Renal cortical epithelial cell (primary cell): ENCODE measurements at regions not wholly inside any gene's neighbourhood (a gene's known extent, or its start where the extent isn't known, plus 50 kb on each side); places are given as distances from the start of the nearest gene placed in this dataset.
A peak's percentile ranks its signal among the peaks of the same experiment; 100 is the strongest.

Experiments used
- DNase-seq: peaks from one replicate; pipeline ENCODE4 v3.0.0-alpha.2; 2011; ENCODE audit warnings: low read depth

DNA sequence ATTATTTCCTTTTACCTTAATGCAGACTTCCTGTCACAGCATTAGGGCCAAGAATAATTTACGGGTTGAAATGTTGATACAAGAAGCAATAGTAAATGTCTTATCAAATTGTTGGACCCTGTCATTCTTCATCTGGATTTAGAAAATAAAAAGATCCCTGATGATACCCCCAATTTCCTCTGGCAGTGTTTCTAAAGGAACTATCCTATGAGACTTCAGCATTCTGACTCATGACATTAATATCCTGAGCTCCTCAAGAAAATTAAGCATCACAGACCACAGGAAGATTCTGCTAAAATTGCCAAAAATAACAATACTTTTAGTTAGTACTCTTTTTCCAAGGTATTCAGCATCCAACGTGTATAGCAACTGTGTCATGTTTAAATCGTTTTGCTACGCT is 490.5 kb upstream of the ANKRD30A start:
- no peak for DNase-seq

DNA sequence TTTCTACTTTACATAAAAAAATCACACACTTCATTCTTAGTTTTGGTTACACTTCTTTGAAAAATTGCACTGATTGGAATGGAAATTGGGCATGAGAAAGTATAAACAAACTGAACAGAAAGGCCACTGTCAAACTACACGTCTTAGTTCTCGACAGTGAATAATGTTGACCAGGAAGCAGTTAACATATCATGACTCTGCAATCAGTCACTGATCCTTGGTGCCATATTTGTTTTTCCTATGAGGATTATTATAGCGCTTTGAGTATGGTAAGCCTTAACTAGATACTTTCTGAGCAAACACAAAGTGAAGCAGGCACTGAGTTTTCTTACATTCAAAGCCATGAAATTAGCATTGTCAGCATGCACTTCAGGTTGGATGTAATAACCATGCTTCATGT is 495.1 kb upstream of the ANKRD30A start:
- DNase-seq: no peak

DNA sequence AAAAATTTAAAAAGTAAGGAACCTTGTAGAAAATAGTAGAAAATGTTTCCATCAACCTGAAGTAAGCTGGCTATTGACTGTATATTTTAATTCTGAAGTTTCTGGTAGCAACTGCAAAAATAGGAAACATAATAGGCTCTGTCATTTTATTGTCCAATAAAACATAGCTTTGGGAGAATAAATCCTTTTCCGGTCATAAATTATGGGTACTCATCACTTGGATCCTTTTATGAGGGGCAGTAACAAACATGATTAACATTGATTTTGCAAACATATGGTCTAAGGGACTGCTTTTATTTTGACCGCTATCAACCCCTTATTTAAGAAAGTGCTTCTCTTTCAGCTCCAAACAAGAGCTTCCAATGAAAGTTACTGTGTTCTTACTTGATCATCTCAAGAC is 495.9 kb upstream of the ANKRD30A start:
- DNase-seq: no peak

DNA sequence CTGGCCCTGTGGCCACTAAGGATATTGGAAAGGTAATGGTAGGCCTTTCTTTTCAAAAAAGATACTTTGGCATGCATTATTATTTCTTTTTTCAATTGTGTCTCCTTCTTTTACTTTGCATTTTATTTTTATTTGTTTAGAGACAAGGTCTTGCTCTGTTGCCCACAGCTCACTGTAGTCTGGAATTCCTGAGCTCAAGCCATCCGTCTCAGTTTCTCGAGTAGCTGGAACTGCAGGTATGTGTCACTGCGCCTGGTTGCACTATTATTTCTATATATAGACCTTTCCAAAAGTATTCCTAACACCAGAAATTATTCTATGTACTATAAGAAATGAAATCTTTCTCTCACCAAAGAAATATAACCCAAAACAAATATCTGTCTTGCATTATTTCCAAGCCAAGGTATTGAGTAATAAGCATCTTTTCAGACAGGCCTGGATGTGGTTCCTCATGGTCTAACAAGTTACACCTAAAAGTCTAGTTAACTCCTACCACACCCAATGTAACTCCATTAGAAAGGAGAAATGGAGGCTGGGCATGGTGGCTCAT is 500.8 kb upstream of the ANKRD30A start:
- peak; percentile 83 for DNase-seq

DNA sequence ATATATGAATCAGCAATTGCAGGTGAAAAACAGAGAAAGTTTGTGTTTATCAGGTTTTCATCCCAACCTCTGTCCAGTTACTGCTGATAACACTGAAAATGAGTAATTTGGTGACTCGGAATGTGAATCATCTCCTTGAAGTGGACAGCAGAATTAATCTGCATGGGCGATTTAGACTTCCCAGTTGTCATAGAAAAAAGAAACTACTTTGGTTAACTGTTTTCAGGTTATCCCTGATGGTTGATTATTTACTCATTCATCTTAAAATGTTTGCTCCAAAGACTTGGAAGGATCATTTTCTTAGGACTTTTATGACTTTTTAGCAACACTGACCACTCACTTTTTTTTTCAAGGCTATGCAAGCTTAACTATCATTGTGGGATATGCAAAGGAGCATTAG is 504.1 kb upstream of the ANKRD30A start:
- DNase-seq: peak; percentile 87

DNA sequence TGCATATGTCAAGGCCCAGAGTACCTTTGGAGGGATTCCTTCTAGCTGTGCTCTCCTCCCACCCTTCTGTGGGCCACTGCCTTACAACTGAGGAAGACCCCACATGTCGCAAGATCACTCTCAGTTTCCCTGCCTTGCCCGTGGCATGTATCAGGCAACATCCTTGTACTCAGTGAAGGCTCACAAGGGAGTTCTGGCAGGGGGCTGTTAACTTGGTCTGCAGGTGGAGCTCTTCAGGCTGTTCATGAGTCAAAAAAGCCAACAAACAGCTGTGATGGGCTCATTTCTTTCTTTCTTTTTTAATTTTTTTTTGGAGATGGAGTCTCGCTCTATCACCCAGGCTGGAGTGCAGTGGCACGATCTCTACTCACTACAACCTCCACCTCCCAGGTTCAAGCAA is 513.0 kb upstream of the ANKRD30A start:
- DNase-seq: no peak

DNA sequence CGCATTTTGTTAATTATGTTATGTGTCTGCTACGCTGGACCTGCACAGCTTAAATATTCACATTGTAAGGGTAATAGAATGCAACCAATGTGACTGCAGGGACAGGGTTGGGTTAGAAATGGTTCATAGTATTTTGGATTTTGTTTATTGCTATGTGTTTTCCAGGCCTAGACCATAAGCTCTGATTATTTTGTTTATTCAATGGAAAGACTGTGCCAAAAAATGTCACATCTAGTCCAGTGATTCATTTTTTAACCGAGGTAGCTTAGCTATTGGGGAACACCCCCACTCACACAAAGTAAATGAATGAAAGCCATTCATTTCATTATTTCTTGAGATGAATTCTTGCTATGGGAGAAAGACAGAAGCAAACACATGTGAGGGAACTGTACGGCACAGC is 516.5 kb upstream of the ANKRD30A start:
- DNase-seq: peak; percentile 3

DNA sequence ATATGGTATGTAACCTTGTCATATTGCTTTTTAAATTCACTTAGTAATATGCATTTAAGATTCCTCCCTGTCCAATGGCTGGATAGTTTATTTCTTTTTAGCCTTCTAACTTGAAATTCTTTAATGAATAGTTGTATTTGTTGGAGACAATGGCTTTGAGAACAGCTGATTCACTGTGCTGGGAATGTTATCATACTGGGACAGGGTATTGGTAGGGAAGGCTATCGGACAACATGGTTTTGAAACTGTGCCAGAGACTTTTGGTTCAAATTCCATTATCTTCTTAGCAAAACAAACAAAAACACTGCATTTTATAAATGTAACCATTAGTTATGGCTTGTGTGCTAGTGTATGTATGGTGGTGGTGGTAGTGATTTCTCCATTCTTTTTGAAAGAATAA is 517.1 kb upstream of the ANKRD30A start:
- peak; percentile 30 for DNase-seq

DNA sequence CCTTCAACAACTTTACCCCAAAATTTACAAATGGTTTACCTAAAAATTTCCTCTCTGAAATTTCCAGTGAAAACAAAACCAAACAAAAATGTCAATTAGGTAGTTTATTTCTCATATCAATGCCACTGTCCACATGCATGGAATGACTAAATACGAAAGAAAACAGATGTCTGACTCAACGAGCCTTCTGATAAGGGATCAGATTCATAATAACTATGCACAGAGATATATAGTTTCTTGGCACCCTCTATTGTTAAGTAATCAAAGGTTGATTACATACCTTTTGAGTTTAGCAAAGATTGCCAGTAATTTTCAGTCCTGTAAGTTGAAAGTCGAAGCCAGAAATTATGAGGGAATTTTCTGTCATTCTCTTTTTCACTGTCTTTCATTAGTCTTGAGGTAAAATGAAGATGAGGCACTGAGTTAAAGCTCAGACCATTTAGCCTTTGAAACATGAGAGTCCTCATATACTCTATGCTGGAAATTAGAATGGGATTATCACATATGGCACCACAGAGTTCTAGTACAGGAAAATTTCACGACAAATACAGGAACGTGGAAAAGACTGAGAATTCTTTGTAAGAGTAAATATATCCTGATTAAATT is 519.1 kb upstream of the ANKRD30A start:
- DNase-seq: no peak

DNA sequence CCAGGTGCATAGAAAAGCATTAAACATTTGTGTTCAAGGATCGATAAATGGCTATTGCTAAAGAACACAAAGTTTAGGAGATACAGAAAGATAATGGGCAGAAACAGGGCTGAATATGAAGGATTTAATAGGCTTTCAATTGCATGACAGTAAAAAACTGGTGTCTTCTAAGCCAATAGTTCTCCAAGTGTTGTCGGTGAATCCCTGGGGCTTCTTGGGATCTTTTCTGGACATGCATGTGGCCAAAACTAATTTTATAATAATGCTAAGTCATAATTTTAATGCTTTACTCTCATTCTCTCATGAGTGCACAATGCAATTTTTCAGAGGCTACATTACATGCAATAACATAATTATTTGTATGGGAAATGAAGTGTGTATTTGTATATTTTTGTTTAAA is 521.1 kb upstream of the ANKRD30A start:
- no peak for DNase-seq

DNA sequence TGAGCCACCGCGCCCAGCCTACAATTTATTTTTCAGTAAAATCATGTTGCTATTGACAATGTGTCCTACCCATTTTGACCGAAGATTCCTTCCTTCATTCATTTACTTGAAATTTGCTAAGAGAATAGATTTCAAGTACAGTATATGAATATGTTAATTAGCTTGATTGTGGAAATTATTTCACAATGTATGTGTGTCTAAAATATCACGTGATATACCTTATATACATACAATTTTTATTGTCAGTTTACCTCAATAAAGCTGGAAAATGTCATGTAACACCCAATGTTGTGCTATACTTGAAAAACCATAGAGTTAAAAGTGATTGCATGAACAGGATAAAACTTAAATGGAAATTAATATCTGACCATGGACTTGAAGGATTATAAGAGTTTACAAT is 521.7 kb upstream of the ANKRD30A start:
- no peak for DNase-seq

DNA sequence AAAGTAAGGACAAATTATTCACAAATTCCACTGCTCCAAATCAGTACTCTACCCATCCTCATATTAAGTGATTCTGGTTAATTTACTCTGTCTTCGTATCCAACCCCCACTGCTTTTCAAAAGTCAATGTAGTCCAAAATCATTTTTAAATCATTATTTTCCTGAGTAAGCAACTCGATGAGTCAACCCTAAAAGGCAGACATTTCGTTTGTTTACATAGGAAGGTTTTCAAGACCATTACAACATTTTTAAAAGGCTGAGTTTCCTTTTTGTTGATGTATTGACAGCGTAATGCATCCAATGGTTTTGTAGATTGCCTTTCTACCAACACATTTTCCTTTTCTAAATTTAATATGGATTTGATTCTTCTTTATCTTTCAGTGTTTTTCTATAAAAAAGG is 523.0 kb upstream of the ANKRD30A start:
- peak; percentile 69 for DNase-seq

DNA sequence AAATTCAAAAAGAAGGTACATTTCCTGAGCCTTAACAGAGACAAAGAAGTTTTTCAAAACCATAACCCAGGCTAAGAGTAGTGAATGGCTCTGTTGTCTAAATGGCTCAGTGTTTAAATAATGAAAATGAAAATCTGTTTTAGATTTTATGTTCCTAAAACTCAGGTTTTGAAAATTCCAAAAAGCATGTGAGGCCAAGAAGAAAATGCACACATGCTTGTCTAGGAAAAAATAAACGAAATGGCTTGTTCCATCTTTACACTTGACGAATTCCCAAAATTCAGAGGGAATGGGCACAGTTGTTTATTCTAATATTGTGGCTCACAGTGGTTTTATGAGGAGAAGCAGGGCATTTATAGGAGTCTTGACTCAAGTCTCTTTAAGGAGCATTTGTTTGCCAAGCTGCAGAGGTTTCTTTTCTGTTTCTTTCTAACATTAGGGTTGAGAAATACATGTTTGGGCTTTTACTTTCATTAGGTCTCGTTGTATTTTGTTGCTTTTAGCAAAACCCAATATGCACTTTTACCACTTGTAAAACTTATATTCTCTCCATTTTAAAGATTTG is 527.6 kb upstream of the ANKRD30A start:
- no peak for DNase-seq

DNA sequence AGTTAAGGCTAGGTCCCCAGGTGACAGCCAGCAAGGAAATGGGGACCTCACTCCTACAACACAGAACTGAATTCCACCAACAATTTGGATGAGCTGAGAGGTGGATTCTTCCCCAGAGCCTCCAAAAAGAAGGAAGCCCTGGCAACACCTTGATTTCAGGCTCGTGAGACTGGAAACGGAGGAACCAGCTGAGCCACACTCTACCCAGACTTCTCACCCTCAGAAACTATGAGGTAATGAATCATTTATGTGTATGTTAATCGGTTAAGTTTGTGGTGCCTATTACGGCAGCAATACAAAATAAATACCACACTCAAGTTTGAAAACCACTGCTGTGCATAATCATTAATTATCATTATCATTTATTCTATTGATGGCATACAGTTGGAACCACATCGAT is 532.4 kb upstream of the ANKRD30A start:
- DNase-seq: no peak

DNA sequence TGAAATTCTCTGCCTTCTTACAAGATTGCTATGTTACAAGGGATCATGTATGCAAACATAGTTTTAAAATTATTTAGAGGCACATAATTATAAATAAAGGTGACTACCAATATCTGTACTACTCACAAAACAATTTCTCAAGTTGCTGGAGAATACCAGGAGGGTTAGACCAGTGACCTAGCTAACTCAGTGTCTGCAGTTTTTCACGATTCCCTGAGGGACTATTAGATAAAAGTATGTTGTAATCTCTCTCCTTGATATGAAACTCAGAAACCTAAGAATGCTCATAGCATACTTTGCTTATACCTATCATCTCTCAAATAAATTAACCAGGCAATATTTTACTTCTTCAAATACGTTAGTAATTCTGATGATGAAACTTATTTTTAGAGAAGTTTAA is 534.0 kb upstream of the ANKRD30A start:
- no peak for DNase-seq

DNA sequence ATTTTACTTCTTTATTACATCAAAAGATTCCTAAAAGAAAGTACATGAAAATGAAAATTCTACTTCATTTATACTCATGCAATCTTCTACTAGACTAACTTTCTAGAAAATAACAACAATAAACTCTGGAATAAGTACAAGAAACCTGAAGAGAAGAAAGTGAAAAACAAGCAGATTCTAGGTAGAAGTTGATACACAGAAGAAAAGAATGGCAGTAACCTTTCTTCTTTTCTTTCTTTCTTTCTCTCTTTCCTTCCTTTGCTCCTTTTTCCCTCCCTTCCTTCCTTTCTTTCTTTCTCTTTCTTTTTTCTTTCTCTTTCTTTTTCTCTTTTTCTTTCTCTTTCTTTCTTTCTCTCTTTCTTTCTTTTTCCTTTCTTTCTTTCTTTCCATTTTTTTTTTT is 541.7 kb upstream of the ANKRD30A start:
- DNase-seq: no peak

DNA sequence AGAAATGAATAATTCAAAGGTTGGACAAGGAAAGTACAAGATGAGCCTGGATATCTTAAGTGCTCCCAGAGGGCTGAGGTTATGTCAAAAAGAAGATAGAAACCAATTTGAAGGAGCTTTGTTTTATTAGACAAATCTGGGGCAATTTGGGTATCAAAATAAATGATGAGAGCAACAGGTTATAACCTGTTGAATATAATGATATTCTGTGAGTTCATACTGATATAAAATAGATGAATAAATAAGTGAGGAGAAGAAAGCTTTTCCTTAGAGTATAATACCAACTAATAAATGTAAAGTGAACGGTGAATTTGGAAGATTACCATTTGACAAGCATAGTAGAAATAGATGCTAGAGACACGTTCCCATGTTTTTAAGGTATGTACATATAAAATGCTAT is 544.2 kb upstream of the ANKRD30A start:
- DNase-seq: no peak

DNA sequence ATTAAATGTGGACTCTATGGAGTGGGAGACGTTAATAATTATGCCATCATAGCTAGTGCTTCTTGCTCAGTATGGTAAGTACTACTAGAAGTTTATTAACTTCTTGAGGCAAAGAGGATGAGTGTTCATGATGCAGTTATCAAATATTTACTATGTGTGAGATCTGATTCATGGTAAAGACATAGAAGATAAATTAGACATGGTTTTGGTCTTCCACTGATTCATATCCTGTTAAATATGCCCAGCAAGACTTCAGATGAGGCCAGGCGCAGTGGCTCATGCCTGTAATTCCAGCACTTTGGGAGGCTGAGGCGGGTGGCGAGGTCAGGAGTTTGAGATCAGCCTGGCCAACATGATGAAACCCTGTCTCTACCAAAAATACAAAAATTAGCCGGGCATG is 547.1 kb upstream of the ANKRD30A start:
- peak; percentile 30 for DNase-seq

DNA sequence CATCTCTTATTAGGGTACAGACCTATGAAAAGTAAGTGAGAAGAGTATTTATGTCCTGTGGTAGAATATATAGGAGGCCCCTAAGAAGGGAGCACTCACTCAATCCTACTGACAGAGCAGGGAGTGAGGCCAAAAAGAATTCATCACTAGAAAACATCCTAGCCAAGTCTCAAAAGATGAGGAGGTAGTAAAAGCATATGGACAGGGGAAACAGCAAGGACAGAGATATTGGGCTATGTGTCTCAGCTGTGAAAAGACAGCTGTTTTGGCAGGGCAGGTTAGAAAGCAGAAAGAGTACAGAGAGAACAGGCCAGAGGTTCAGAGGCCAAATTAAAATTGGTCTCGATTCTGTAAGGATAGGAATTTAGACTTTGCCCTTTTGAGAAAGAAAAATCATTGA is 548.3 kb upstream of the ANKRD30A start:
- no peak for DNase-seq

DNA sequence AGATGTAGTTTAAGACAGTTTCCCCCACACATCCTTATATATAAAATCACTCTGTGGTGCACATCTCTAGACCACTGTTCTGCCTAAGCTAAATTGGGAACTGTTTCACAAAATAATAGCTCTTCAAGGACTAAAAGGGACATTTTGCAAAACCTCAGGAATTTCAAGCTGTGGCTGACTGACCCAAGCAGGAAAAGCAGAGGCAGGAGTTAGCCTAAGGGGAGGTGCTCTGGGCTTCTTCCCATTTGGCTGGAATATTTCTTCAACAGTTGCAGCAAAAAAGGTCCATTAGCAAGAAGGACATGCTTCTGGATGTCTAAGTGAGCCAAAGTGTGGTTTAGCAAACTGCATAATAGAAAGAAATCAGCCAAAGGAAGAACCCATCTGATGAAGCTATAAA is 551.2 kb upstream of the ANKRD30A start:
- DNase-seq: peak; percentile 11

DNA sequence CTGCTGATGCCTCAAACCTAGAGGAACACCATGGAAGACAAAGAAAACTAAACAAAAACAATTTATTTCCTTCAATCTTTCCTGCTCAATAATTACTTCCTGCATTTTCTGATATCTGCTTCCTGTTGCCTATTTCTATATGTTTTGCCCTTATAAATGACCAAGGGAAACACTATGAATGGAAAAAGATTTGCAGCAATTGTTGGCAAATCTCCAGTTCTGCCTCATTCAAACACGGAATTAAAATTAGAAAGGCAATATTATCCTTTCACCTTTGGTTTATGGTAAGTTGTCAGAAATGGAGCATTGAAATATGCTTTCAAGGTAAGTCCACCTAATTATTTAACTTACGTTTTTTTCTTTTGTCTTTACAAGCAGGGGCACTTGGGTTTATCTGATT is 552.2 kb upstream of the ANKRD30A start:
- DNase-seq: no peak

DNA sequence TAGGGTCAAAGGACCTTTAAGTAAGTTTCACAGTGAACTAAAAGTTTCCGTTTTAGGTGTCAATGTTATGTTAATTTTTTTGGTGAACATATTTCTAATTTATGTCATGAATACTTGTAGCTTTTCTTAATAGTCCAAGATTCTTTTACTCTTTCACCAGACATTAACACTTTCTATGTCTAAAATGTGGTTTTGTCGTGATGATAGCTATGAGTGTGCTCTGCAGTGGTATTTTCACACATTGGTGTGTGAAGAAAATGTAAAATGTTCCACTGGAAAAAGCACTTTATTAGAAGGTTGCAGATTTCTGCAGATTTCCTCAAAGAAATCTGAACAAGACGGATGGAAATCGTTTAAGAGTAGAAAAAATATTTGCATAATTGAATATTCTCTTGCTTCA is 561.0 kb upstream of the ANKRD30A start:
- no peak for DNase-seq

DNA sequence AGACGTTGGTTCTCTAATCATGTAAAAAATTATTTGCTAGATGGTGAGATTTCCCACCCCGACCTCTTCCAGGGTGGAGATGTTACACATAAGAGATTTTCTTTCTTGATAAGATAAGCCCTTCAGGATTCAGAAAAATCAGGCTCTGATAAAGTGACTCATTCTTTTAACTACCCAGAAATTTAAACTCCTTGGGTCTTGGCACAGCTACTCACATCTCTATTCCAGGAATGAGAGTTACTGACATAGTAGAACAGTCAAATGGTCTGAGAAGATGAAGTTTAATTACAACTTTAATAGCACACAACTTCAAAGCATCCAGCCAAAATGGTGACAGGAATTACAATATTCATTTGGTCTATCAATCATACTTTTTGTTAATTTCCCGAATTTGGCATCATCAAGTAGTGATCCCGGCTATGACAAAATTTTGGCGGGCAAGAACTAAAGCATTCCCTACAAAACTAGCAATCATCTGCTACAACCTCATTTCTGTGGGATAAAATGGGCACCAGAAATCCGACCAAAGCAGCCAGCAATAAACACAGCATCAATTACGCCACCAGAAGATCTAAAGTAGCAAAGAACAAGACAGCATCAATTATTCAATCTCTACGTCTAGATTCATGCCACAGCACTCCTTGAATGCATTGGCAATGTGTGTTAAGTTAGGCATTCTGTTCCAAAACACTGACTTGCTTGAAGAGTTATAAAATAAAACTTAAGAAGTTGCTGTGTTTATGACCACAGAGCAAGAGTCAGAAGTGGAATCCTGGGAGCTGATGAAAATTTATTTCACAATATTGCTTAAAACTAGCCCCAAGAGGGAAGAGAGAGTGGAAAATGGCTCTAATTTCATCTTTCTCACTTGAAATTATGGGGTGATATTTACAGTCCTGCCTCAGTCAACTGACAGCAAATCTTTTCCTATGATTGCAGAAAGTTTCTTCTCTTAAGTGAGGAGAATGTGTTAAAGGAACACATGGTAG is 565.7 kb upstream of the ANKRD30A start:
- no peak for DNase-seq
